ENCODE measurements at regions not wholly inside any gene's neighbourhood (a gene's known extent, or its start where the extent isn't known, plus 50 kb on each side); places are given as distances from the start of the nearest gene placed in this dataset.
"Not testable (repeated sequence)": the region's sequence is repeated elsewhere in the genome, so short reads cannot be mapped to it uniquely, and the experiment has no call there.

DNA sequence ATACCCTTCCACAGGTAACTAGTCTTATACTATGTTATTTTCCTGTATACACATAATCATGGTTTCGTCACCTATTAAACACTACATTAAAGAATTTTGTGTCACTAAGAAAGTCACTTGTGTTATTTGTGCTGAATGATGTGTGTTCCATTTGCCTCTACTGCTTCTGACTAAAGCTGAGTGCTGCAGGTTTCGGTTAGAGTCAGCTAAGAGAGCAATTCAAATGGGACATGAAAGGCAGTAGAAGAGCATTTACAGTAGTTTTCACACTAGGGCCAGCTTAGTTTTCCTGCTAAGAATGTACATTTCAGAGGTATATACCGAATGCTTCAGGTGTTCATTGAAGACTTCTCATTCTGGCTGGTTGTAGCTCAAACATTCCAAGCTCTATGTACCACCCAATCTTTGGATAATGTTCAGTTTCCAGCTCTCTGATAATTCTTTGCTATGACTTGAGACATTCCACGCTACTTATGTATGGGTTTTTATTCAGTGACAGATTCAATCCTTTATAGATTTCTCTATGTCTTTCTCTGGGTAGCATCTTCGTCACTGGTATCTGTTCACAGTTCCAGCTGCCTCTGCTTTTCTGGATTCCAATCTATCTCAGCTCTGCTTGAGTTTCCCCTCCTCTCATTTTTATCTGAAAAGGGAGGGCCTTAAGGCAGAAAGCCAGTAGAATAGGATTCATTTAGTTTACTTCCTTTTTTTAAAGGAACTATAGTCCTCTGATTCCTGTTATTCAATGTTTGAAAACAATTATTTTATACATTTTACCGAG is 164.4 kb downstream of the CXXC4 start:
- no peaks in the 10 kb centered on the region for H3K4me1 ChIP-seq (ENCODE audit: insufficient read depth, insufficient read length)
- TF ChIP-seq ZNF274 (IDR thresholded peaks at IDR 0.05; ENCODE audit: low read depth, low read length) (no peak), YY1 (IDR thresholded peaks at IDR 0.05; ENCODE audit: insufficient read depth, insufficient read length) (no peak), SUZ12 (IDR thresholded peaks at IDR 0.05; ENCODE audit: extremely low read depth, insufficient read depth, insufficient read length) (no peak)

DNA sequence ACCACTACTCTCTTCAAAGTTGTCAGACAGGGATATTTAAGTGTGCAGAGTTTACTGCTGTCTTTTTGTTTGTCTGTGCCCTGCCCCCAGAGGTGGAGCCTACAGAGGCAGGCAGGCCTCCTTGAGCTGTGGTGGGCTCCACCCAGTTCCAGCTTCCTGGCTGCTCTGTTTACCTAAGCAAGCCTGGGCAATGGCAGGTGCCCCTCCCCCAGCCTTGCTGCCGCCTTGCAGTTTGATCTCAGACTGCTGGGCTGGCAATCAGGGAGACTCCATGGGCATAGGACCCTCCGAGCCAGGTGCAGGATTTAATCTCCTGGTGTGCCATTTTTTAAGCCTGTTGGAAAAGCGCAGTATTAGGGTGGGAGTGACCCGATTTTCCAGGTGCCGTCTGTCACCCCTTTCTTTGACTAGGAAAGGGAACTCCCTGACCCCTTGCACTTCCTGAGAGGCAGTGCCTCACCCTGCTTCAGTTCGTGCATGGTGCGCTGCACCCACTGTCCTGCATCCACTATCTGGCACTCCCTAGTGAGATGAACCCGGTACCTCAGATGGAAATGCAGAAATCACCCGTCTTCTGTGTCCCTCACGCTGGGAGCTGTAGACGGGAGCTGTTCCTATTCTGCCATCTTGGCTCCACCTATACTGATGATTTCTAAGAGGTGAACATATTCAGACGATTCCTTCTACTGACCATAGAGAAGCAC is 167.6 kb downstream of the CXXC4 start:
- not testable (repeated sequence) for H3K4me1 ChIP-seq (ENCODE audit: insufficient read depth, insufficient read length); H3K27me3 ChIP-seq (ENCODE audit: insufficient read depth, insufficient read length); H3K4me3 ChIP-seq (ENCODE audit: insufficient read length, low read depth); DNase-seq (ENCODE audit: low read depth, low spot score); H3K9ac ChIP-seq (ENCODE audit: insufficient read length, low read depth); H3K9me3 ChIP-seq (ENCODE audit: insufficient read depth, low read length); H3K36me3 ChIP-seq (ENCODE audit: insufficient read depth, insufficient read length, low read length)

More for the DNA sequence above, 164.4 kb downstream of the CXXC4 start:
- H3K27me3 ChIP-seq (ENCODE audit: insufficient read depth, insufficient read length): no peaks in the 10 kb centered on the region
- no peak overlapping the region for H3K4me3 ChIP-seq (ENCODE audit: insufficient read length, low read depth)
- H3K9ac ChIP-seq (ENCODE audit: insufficient read length, low read depth): no peak overlapping the region
- H3K36me3 ChIP-seq (ENCODE audit: insufficient read depth, insufficient read length, low read length): no peaks in the 10 kb centered on the region
- DNase-seq (ENCODE audit: low read depth, low spot score): no peak
- no peaks in the 10 kb centered on the region for H3K9me3 ChIP-seq (ENCODE audit: insufficient read depth, low read length)

DNA sequence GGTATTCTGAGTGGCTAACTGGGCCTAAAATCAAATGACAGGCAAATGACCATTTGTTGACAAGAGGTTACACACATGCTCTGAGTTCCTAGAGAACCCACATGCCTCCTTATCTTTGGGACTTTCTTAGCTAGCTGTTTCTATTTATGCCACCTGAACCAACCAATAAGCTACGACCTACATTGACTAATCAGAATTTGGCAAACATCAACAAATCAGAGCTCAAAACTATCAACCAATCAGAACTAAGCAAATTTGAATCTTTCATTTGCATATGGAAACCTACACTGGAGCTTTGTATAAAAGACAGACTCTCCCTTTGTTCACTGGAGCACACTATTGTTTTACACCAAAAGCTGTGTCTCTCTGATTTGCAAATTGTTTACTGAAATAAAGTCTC is 192.0 kb downstream of the CXXC4 start:
- H3K9me3 ChIP-seq (ENCODE audit: insufficient read depth, low read length): no peaks in the 10 kb centered on the region
- no peak overlapping the region for H3K9ac ChIP-seq (ENCODE audit: insufficient read length, low read depth)
- no peak for DNase-seq (ENCODE audit: low read depth, low spot score)
- TF ChIP-seq SUZ12 (IDR thresholded peaks at IDR 0.05; ENCODE audit: extremely low read depth, insufficient read depth, insufficient read length) (no peak), ZNF274 (IDR thresholded peaks at IDR 0.05; ENCODE audit: low read depth, low read length) (no peak), YY1 (IDR thresholded peaks at IDR 0.05; ENCODE audit: insufficient read depth, insufficient read length) (no peak)
- no peak overlapping the region for H3K4me3 ChIP-seq (ENCODE audit: insufficient read length, low read depth)
- no peaks in the 10 kb centered on the region for H3K27me3 ChIP-seq (ENCODE audit: insufficient read depth, insufficient read length)
- H3K4me1 ChIP-seq (ENCODE audit: insufficient read depth, insufficient read length): no peaks in the 10 kb centered on the region
- no peaks in the 10 kb centered on the region for H3K36me3 ChIP-seq (ENCODE audit: insufficient read depth, insufficient read length, low read length)

DNA sequence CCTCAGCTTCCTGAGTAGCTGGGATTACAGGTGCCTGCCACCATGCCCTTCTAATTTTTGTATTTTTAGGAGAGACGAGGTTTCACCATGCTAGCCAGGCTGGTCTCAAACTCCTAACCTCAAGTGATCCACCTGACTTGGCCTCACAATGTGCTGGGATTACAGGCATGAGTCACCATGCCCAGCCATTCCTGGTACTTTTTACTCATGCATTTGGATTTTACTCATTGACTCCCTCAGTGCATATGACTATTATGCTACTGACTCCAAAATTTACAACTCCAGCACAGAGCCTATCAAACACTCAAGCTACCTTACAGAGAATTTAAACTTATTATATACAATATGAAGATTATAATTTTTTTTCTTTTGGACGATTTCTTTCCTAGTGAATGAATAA is 199.9 kb downstream of the CXXC4 start:
- H3K4me1 ChIP-seq (ENCODE audit: insufficient read depth, insufficient read length): no peaks in the 10 kb centered on the region
- no peaks in the 10 kb centered on the region for H3K27me3 ChIP-seq (ENCODE audit: insufficient read depth, insufficient read length)
- H3K9me3 ChIP-seq (ENCODE audit: insufficient read depth, low read length): no peaks in the 10 kb centered on the region
- no peak overlapping the region for H3K9ac ChIP-seq (ENCODE audit: insufficient read length, low read depth)
- DNase-seq (ENCODE audit: low read depth, low spot score): no peak
- H3K4me3 ChIP-seq (ENCODE audit: insufficient read length, low read depth): no peak overlapping the region
- H3K36me3 ChIP-seq (ENCODE audit: insufficient read depth, insufficient read length, low read length): no peaks in the 10 kb centered on the region
- TF ChIP-seq YY1 (IDR thresholded peaks at IDR 0.05; ENCODE audit: insufficient read depth, insufficient read length) (no peak), SUZ12 (IDR thresholded peaks at IDR 0.05; ENCODE audit: extremely low read depth, insufficient read depth, insufficient read length) (no peak), ZNF274 (IDR thresholded peaks at IDR 0.05; ENCODE audit: low read depth, low read length) (no peak)

DNA sequence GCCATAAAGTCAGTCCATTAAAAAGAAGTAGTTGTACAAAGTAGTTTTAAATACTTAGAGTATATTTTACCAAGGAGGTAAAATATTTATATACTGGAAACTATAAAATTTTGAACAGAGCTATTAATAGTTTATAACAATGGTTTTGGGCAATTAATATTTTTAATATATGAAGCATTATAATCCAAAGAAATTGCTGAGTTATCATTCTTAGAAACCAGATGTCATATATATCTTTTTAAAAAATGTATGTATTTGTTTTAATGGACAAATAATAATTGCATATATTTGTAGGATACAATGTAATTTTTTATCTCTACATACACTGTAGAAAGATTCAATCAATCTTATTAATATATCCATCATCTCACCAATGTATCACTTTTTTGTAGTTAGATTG is 207.8 kb downstream of the CXXC4 start:
- no peaks in the 10 kb centered on the region for H3K9me3 ChIP-seq (ENCODE audit: insufficient read depth, low read length)
- no peak for TF ChIP-seq SUZ12 (IDR thresholded peaks at IDR 0.05; ENCODE audit: extremely low read depth, insufficient read depth, insufficient read length)
- no peak for TF ChIP-seq ZNF274 (IDR thresholded peaks at IDR 0.05; ENCODE audit: low read depth, low read length)
- no peak for TF ChIP-seq YY1 (IDR thresholded peaks at IDR 0.05; ENCODE audit: insufficient read depth, insufficient read length)
- no peaks in the 10 kb centered on the region for H3K27me3 ChIP-seq (ENCODE audit: insufficient read depth, insufficient read length)
- no peaks in the 10 kb centered on the region for H3K4me1 ChIP-seq (ENCODE audit: insufficient read depth, insufficient read length)
- no peak overlapping the region for H3K4me3 ChIP-seq (ENCODE audit: insufficient read length, low read depth)
- H3K36me3 ChIP-seq (ENCODE audit: insufficient read depth, insufficient read length, low read length): no peaks in the 10 kb centered on the region
- no peak for DNase-seq (ENCODE audit: low read depth, low spot score)
- H3K9ac ChIP-seq (ENCODE audit: insufficient read length, low read depth): no peak overlapping the region

DNA sequence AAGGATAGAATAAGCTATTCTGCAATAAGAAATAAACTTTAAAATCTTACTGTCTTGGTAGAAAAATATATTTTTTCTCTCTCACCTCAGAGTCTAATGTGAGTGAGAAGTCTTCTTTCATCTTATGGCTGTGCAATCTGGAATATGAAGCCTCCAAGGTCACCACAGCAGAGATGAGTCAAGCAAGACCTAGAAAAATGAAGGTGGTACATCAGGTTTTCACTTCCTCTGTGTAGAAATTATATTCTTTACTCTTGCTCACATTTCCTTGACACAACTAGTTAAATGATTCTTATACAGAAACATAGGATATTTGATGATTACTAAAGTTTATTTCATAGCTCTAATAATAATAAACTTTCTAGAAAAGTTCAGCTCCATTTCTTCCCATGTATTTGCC is 211.4 kb downstream of the CXXC4 start:
- no peak for TF ChIP-seq SUZ12 (IDR thresholded peaks at IDR 0.05; ENCODE audit: extremely low read depth, insufficient read depth, insufficient read length)
- no peak for TF ChIP-seq YY1 (IDR thresholded peaks at IDR 0.05; ENCODE audit: insufficient read depth, insufficient read length)
- TF ChIP-seq ZNF274 (IDR thresholded peaks at IDR 0.05; ENCODE audit: low read depth, low read length): no peak
- Histone ChIP-seq H3K4me3 (ENCODE audit: insufficient read length, low read depth) (no peak overlapping the region), H3K27me3 (ENCODE audit: insufficient read depth, insufficient read length) (no peaks in the 10 kb centered on the region), H3K9me3 (ENCODE audit: insufficient read depth, low read length) (no peaks in the 10 kb centered on the region), H3K9ac (ENCODE audit: insufficient read length, low read depth) (no peak overlapping the region), H3K4me1 (ENCODE audit: insufficient read depth, insufficient read length) (no peaks in the 10 kb centered on the region), H3K36me3 (ENCODE audit: insufficient read depth, insufficient read length, low read length) (no peaks in the 10 kb centered on the region)
- DNase-seq (ENCODE audit: low read depth, low spot score): no peak

DNA sequence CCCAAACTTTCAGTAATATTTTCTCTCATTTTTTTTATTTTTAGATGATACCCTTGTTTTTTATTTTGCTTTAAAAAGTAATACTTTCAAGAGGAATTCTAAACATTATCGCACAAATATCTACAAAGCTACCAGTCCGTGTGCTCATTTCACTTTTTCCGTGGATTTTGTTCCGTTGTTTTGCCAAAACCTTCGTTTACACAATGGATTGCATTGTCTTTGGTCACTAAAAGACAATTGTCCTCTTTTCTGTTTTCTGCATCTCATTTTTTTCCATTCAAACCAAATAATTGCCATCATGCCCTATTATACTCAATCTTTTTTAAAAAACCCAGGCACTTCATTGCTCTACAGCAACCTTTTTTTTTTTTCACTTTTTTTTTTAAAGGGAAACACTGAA is 214.9 kb downstream of the CXXC4 start:
- H3K27me3 ChIP-seq (ENCODE audit: insufficient read depth, insufficient read length): no peaks in the 10 kb centered on the region
- TF ChIP-seq ZNF274 (IDR thresholded peaks at IDR 0.05; ENCODE audit: low read depth, low read length): no peak
- TF ChIP-seq SUZ12 (IDR thresholded peaks at IDR 0.05; ENCODE audit: extremely low read depth, insufficient read depth, insufficient read length): no peak
- no peak for TF ChIP-seq YY1 (IDR thresholded peaks at IDR 0.05; ENCODE audit: insufficient read depth, insufficient read length)
- H3K4me3 ChIP-seq (ENCODE audit: insufficient read length, low read depth): no peak overlapping the region
- H3K9ac ChIP-seq (ENCODE audit: insufficient read length, low read depth): no peak overlapping the region
- no peak for DNase-seq (ENCODE audit: low read depth, low spot score)
- H3K36me3 ChIP-seq (ENCODE audit: insufficient read depth, insufficient read length, low read length): no peaks in the 10 kb centered on the region
- H3K4me1 ChIP-seq (ENCODE audit: insufficient read depth, insufficient read length): no peaks in the 10 kb centered on the region
- H3K9me3 ChIP-seq (ENCODE audit: insufficient read depth, low read length): no peaks in the 10 kb centered on the region

All from NT2/D1 (cell line).